Tibial nerve (tissue), 4 donors: ENCODE measurements at regions not wholly inside any gene's neighbourhood (a gene's known extent, or its start where the extent isn't known, plus 50 kb on each side); places are given as distances from the start of the nearest gene placed in this dataset.

Experiments used
- DNase-seq, 2 donors: peaks; one replicate each; pipeline ENCODE4 v3.0.0-alpha.2; 2019; ENCODE audit warnings: low spot score in 2 of 2
- H3K27ac ChIP-seq, 4 donors: fragments of 200-600 bp; sonication (generic) in 3 of 4; one replicate each; pipeline ENCODE4 v1.5.1; 2017 to 2019; ENCODE audit warnings: mild to moderate bottlenecking in 1 of 4
- H3K27me3 ChIP-seq, 2 donors: fragments of 200-600 bp; sonication (generic) in 1 of 2; one replicate each; pipeline versions ENCODE4 v1.5.1 to v1.6.0; 2017 to 2019
- H3K36me3 ChIP-seq, 3 donors: fragments of 200-600 bp; sonication (generic); one replicate each; pipeline ENCODE4 v1.5.1; 2018 to 2019
- H3K4me1 ChIP-seq, 4 donors: fragments of 200-600 bp; sonication (generic) in 3 of 4; one replicate each; pipeline ENCODE4 v1.5.1; 2017 to 2019
- H3K4me3 ChIP-seq, 4 donors: fragments of 200-600 bp; sonication (generic) in 3 of 4; one replicate each; pipeline ENCODE4 v1.5.1; 2017 to 2019; ENCODE audit warnings: mild to moderate bottlenecking in 1 of 4, moderate library complexity in 1 of 4
- H3K9me3 ChIP-seq, 4 donors: fragments of 200-600 bp; sonication (generic) in 3 of 4; one replicate each; pipeline ENCODE4 v1.5.1; 2017 to 2019
- EP300 ChIP-seq, 2 donors: sonication (generic); formaldehyde crosslinking; IDR thresholded peaks; one replicate each; pipeline ENCODE4 v1.6.1; 2017; ENCODE audit warnings: antibody characterized with exemption in 2 of 2, mild to moderate bottlenecking in 1 of 2
- POLR2A ChIP-seq, 2 donors: fragments of 450-650 bp; IDR thresholded peaks; one replicate each; pipeline ENCODE4 v1.6.1; 2017; ENCODE audit warnings: antibody characterized with exemption in 2 of 2, mild to moderate bottlenecking in 2 of 2, moderate library complexity in 2 of 2
- WGBS, 2 donors: methylation state at CpG; one replicate each; pipeline ENCODE4 v1.1.5; 2018; 5-methylcytosine and 5-hydroxymethylcytosine counted together
- TF ChIP-seq, protein P1 (sequence below), 5 experiments: fragments of 200-600 bp in 3 of 5; fragments of 450-650 bp in 2 of 5; sonication (generic) in 3 of 5; IDR thresholded peaks; one replicate each; pipeline ENCODE4 v1.5.1; 2016 to 2019; ENCODE audit warnings: antibody characterized with exemption in 5 of 5, mild to moderate bottlenecking in 3 of 5, moderate library complexity in 2 of 5

DNA sequence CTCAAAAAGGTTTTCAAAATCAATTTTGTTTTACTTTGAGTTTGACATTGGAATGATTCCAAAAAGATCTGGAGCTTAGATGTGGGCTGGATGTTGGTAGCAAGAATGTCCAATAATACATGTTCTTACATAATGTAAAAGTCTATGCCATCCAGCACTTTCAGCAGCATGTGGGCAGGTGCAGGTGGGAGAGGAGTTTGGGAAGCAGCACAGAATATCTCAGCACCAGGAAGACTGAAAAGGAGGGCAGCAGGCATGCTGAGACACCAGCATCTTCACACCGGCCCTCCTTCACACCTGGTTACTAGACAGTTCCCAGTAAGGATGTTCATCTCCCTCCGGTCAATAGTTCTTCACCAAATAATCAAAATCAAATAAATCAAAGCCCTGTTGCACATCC lies 166.6 kb downstream of the ZBTB18 start:
- no peak overlapping the region for H3K27ac ChIP-seq
- no peak overlapping the region for H3K4me3 ChIP-seq
- no peaks in the 10 kb centered on the region for H3K36me3 ChIP-seq
- no peaks in the 10 kb centered on the region for H3K9me3 ChIP-seq
- WGBS, 2 donors: 86 to 89% methylated on average over 2 of the region's 2 CpGs
- DNase-seq: no peak
- H3K4me1 ChIP-seq: peaks cover 0 to 25% (median 4%) of the 10 kb centered on the region in 4 donors
- TF ChIP-seq EP300 (IDR thresholded peaks at IDR 0.05): no peak
- TF ChIP-seq, protein P1, sequence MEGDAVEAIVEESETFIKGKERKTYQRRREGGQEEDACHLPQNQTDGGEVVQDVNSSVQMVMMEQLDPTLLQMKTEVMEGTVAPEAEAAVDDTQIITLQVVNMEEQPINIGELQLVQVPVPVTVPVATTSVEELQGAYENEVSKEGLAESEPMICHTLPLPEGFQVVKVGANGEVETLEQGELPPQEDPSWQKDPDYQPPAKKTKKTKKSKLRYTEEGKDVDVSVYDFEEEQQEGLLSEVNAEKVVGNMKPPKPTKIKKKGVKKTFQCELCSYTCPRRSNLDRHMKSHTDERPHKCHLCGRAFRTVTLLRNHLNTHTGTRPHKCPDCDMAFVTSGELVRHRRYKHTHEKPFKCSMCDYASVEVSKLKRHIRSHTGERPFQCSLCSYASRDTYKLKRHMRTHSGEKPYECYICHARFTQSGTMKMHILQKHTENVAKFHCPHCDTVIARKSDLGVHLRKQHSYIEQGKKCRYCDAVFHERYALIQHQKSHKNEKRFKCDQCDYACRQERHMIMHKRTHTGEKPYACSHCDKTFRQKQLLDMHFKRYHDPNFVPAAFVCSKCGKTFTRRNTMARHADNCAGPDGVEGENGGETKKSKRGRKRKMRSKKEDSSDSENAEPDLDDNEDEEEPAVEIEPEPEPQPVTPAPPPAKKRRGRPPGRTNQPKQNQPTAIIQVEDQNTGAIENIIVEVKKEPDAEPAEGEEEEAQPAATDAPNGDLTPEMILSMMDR (IDR thresholded peaks at IDR 0.05): no peak
- no peak for TF ChIP-seq POLR2A (IDR thresholded peaks at IDR 0.05)
- no peaks in the 10 kb centered on the region for H3K27me3 ChIP-seq

GRCh38 chr1:244218220-244218619 lies 167.1 kb downstream of the ZBTB18 start:
- TF ChIP-seq, protein P1 (IDR thresholded peaks at IDR 0.05): no peak
- TF ChIP-seq POLR2A (IDR thresholded peaks at IDR 0.05): no peak
- no peak for TF ChIP-seq EP300 (IDR thresholded peaks at IDR 0.05)
- H3K9me3 ChIP-seq: no peaks in the 10 kb centered on the region
- peaks cover 0 to 20% (median 3%) of the 10 kb centered on the region in 4 donors for H3K4me1 ChIP-seq
- DNase-seq: no peak
- no peaks in the 10 kb centered on the region for H3K36me3 ChIP-seq
- H3K27ac ChIP-seq: no peak overlapping the region
- 61 to 69% methylated on average over 9 of the region's 9 CpGs for WGBS, 2 donors
- H3K27me3 ChIP-seq: no peaks in the 10 kb centered on the region
- no peak overlapping the region for H3K4me3 ChIP-seq

- Histone ChIP-seq H3K4me3 (no peak overlapping the region), H3K9me3 (no peaks in the 10 kb centered on the region), H3K27ac (no peak overlapping the region), H3K27me3 (no peaks in the 10 kb centered on the region), H3K4me1 (peaks cover 0 to 12% (median 0%) of the 10 kb centered on the region in 4 donors), H3K36me3 (no peaks in the 10 kb centered on the region)
- no peak for DNase-seq
- TF ChIP-seq EP300 (IDR thresholded peaks at IDR 0.05): no peak
- no peak for TF ChIP-seq POLR2A (IDR thresholded peaks at IDR 0.05)
- TF ChIP-seq, protein P1 (IDR thresholded peaks at IDR 0.05): no peak
Observed at GRCh38 chr1:244219149-244219548, 168.1 kb downstream of the ZBTB18 start.

DNA sequence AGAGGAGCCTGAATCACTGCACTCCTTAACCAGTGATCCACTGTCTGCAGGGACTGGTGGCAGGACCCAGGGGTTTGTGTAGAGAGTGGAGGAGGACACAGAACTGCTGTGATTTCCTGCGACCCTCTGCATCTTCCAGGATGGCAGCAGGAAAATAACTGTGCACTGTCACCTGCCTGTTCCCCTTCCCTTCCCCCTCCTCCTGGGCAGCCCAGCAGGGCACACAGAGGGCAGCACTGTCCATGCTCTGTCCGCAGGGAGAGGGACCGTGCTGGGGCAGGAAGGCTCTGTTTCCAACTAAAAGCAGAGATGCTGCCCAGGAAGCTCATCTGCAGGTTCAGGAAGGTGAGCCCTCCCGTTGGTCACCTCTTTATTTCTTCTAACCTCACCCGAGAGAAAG lies 168.7 kb downstream of the ZBTB18 start:
- WGBS, 2 donors: 65 to 80% methylated on average over 5 of the region's 5 CpGs

GRCh38 chr1:244220410-244220809 lies 169.3 kb downstream of the ZBTB18 start:
- no peaks in the 10 kb centered on the region for H3K27me3 ChIP-seq
- H3K4me1 ChIP-seq: peaks cover 0 to 7% (median 0%) of the 10 kb centered on the region in 4 donors
- no peak overlapping the region for H3K4me3 ChIP-seq
- no peaks in the 10 kb centered on the region for H3K9me3 ChIP-seq
- WGBS, 2 donors: 70 to 77% methylated on average over 3 of the region's 3 CpGs
- no peaks in the 10 kb centered on the region for H3K36me3 ChIP-seq
- H3K27ac ChIP-seq: no peak overlapping the region
- no peak for DNase-seq
- TF ChIP-seq EP300 (IDR thresholded peaks at IDR 0.05): no peak
- no peak for TF ChIP-seq POLR2A (IDR thresholded peaks at IDR 0.05)
- TF ChIP-seq, protein P1 (IDR thresholded peaks at IDR 0.05): no peak

More for the DNA sequence above, 168.7 kb downstream of the ZBTB18 start:
- no peak for DNase-seq
- Histone ChIP-seq H3K9me3 (no peaks in the 10 kb centered on the region), H3K27me3 (no peaks in the 10 kb centered on the region), H3K27ac (no peak overlapping the region), H3K36me3 (no peaks in the 10 kb centered on the region), H3K4me3 (no peak overlapping the region), H3K4me1 (peaks cover 0 to 7% (median 0%) of the 10 kb centered on the region in 4 donors)
- no peak for TF ChIP-seq EP300 (IDR thresholded peaks at IDR 0.05)
- no peak for TF ChIP-seq POLR2A (IDR thresholded peaks at IDR 0.05)
- TF ChIP-seq, protein P1 (IDR thresholded peaks at IDR 0.05): no peak
